ENCODE measurements at regions not wholly inside any gene's neighbourhood (a gene's known extent, or its start where the extent isn't known, plus 50 kb on each side); places are given as distances from the start of the nearest gene placed in this dataset.
"Not testable (repeated sequence)": the region's sequence is repeated elsewhere in the genome, so short reads cannot be mapped to it uniquely, and the experiment has no call there.

GRCh38 chr9:71361357-71361756, 239.9 kb upstream of the TRPM3 start:
- no peak for DNase-seq

- DNase-seq, result no peak
Observed at GRCh38 chr9:71357346-71357745, 235.9 kb upstream of the TRPM3 start.

- no peak for DNase-seq
Observed at GRCh38 chr9:71355884-71356283, 234.5 kb upstream of the TRPM3 start.

- no peak for DNase-seq
Observed at GRCh38 chr9:71353720-71354119, 232.3 kb upstream of the TRPM3 start.

- DNase-seq, result no peak
Observed at GRCh38 chr9:71352837-71353236, 231.4 kb upstream of the TRPM3 start.

GRCh38 chr9:71349218-71349617, 227.8 kb upstream of the TRPM3 start:
- DNase-seq, result no peak

- DNase-seq, result no peak
Observed at GRCh38 chr9:71333321-71333720, 211.9 kb upstream of the TRPM3 start.

- DNase-seq, result no peak
Observed at GRCh38 chr9:71331603-71332002, 210.2 kb upstream of the TRPM3 start.

GRCh38 chr9:71329873-71330272, 208.5 kb upstream of the TRPM3 start:
- DNase-seq, result no peak

GRCh38 chr9:71326360-71326759, 204.9 kb upstream of the TRPM3 start:
- no peak for DNase-seq

- DNase-seq, result no peak
Observed at GRCh38 chr9:71323357-71323756, 201.9 kb upstream of the TRPM3 start.

GRCh38 chr9:71322311-71322710, 200.9 kb upstream of the TRPM3 start:
- DNase-seq, result no peak

- DNase-seq, result no peak
Observed at GRCh38 chr9:71308454-71308853, 187.0 kb upstream of the TRPM3 start.

- no peak for DNase-seq
Observed at GRCh38 chr9:71306134-71306533, 184.7 kb upstream of the TRPM3 start.

- DNase-seq, result no peak
Observed at GRCh38 chr9:71303351-71303750, 181.9 kb upstream of the TRPM3 start.

- DNase-seq, result no peak
Observed at GRCh38 chr9:71302776-71303175, 181.4 kb upstream of the TRPM3 start.

- DNase-seq, result no peak
Observed at GRCh38 chr9:71295928-71296327, 174.5 kb upstream of the TRPM3 start.

- no peak for DNase-seq
Observed at GRCh38 chr9:71286146-71286545, 164.7 kb upstream of the TRPM3 start.

- no peak for DNase-seq
Observed at GRCh38 chr9:71285191-71285656, 163.8 kb upstream of the TRPM3 start.

GRCh38 chr9:71282116-71282515, 160.7 kb upstream of the TRPM3 start:
- DNase-seq, result not testable (repeated sequence)

GRCh38 chr9:71279151-71279739, 157.8 kb upstream of the TRPM3 start:
- no peak for DNase-seq

GRCh38 chr9:71273613-71274012, 152.2 kb upstream of the TRPM3 start:
- DNase-seq, result no peak

- DNase-seq, result no peak
Observed at GRCh38 chr9:71271602-71272001, 150.2 kb upstream of the TRPM3 start.

- no peak for DNase-seq
Observed at GRCh38 chr9:71270554-71270953, 149.1 kb upstream of the TRPM3 start.

- no peak for DNase-seq
Observed at GRCh38 chr9:71269859-71270258, 148.4 kb upstream of the TRPM3 start.
